Tongue (tissue), 1 donor: ENCODE measurements at regions not wholly inside any gene's neighbourhood (a gene's known extent, or its start where the extent isn't known, plus 50 kb on each side); places are given as distances from the start of the nearest gene placed in this dataset.

Experiments used
- DNase-seq: peaks from one replicate; pipeline ENCODE4 v3.0.0-alpha.2; 2015

GRCh38 chr9:673966-674526, 167.5 kb upstream of the DMRT1 start:
- no peak for DNase-seq

GRCh38 chr9:675697-676370, 165.7 kb upstream of the DMRT1 start:
- DNase-seq, result no peak

- DNase-seq, result no peak
These were observed 164.6 kb upstream of the DMRT1 start for GRCh38 chr9:676780-677438.

GRCh38 chr9:677461-678097, 163.9 kb upstream of the DMRT1 start:
- no peak for DNase-seq

GRCh38 chr9:678897-679296, 162.6 kb upstream of the DMRT1 start:
- DNase-seq, result no peak

GRCh38 chr9:679462-679861, 162.0 kb upstream of the DMRT1 start:
- DNase-seq, result no peak

GRCh38 chr9:680106-680505, 161.4 kb upstream of the DMRT1 start:
- no peak for DNase-seq

GRCh38 chr9:682633-683508, 158.6 kb upstream of the DMRT1 start:
- no peak for DNase-seq

GRCh38 chr9:683509-684021, 157.9 kb upstream of the DMRT1 start:
- no peak for DNase-seq

GRCh38 chr9:684054-684890, 157.2 kb upstream of the DMRT1 start:
- DNase-seq, result peak; percentile 50

GRCh38 chr9:684941-685340, 156.6 kb upstream of the DMRT1 start:
- peak; percentile 77 for DNase-seq

GRCh38 chr9:686321-686813, 155.1 kb upstream of the DMRT1 start:
- peak; percentile 43 for DNase-seq

GRCh38 chr9:687034-687785, 154.3 kb upstream of the DMRT1 start:
- no peak for DNase-seq

GRCh38 chr9:687994-688393, 153.5 kb upstream of the DMRT1 start:
- no peak for DNase-seq

- DNase-seq, result no peak
These were observed 150.9 kb upstream of the DMRT1 start for GRCh38 chr9:690517-691111.

- DNase-seq, result no peak
These were observed 149.6 kb upstream of the DMRT1 start for GRCh38 chr9:691825-692400.

GRCh38 chr9:692636-693129, 148.8 kb upstream of the DMRT1 start:
- DNase-seq, result no peak

- DNase-seq, result peak; percentile 86
These were observed 148.1 kb upstream of the DMRT1 start for GRCh38 chr9:693201-694091.
